DND-41 (cell line): ENCODE measurements at regions not wholly inside any gene's neighbourhood (a gene's known extent, or its start where the extent isn't known, plus 50 kb on each side); places are given as distances from the start of the nearest gene placed in this dataset.

Source experiments
- ATAC-seq: fragments of 200-7000 bp; cut with Tn5 transposase; 3 replicates; pipeline ENCODE4 v1.9.1; 2021; ENCODE audit warnings: low read depth; ENCODE audit not compliant: insufficient read depth
- DNase-seq: peaks from one replicate; pipeline ENCODE4 v3.0.0-alpha.2; 2020
- H2AFZ ChIP-seq: 2 replicates; pipeline ENCODE4 v1.6.0; 2012; ENCODE audit warnings: low read depth, low read length
- H3K27ac ChIP-seq: 2 replicates; pipeline ENCODE4 v1.5.1; 2012; ENCODE audit warnings: low read length, inconsistent platforms
- H3K27me3 ChIP-seq: fragments of 200-600 bp; sonication (generic); 2 replicates; pipeline ENCODE4 v1.6.0; 2012; ENCODE audit warnings: low read length, mild to moderate bottlenecking, inconsistent platforms; ENCODE audit not compliant: insufficient read depth, poor library complexity
- H3K36me3 ChIP-seq: 2 replicates; pipeline ENCODE4 v1.5.1; 2012; ENCODE audit warnings: low read length, inconsistent platforms; ENCODE audit not compliant: insufficient read depth
- H3K4me1 ChIP-seq: 2 replicates; pipeline ENCODE4 v1.5.1; 2012; ENCODE audit warnings: mild to moderate bottlenecking, low read length; ENCODE audit not compliant: insufficient read depth
- H3K4me2 ChIP-seq: 2 replicates; pipeline ENCODE4 v1.6.0; 2012; ENCODE audit warnings: mild to moderate bottlenecking, moderate library complexity, low read length, inconsistent platforms; ENCODE audit not compliant: insufficient read depth
- H3K4me3 ChIP-seq, 2 experiments: fragments of 200-600 bp in 1 of 2; shearing (Covaris generic) in 1 of 2; 2 replicates each; pipeline ENCODE4 v1.5.1; 2012 to 2016; ENCODE audit warnings: inconsistent platforms in 2 of 2, low read length in 2 of 2, mild to moderate bottlenecking in 2 of 2, low read depth in 1 of 2, moderate library complexity in 1 of 2
- H3K79me2 ChIP-seq: 2 replicates; pipeline ENCODE4 v1.6.0; 2012; ENCODE audit warnings: low read length, inconsistent platforms; ENCODE audit not compliant: insufficient read depth
- H3K9ac ChIP-seq: 2 replicates; pipeline ENCODE4 v1.6.0; 2012; ENCODE audit warnings: low read depth, mild to moderate bottlenecking, inconsistent platforms, low read length, moderate library complexity
- H3K9me3 ChIP-seq: 2 replicates; pipeline ENCODE4 v1.5.1; 2012; ENCODE audit warnings: low read length, moderate library complexity, mild to moderate bottlenecking, inconsistent platforms; ENCODE audit not compliant: insufficient read depth, severe bottlenecking
- H4K20me1 ChIP-seq: 2 replicates; pipeline ENCODE4 v1.6.0; 2012; ENCODE audit warnings: low read length; ENCODE audit not compliant: insufficient read depth
- EZH2 ChIP-seq: IDR thresholded peaks from 3 replicates; pipeline ENCODE4 v1.6.1; 2012; ENCODE audit warnings: borderline replicate concordance, low read depth, mild to moderate bottlenecking, moderate library complexity, low read length, inconsistent platforms; ENCODE audit not compliant: severe bottlenecking
- TF ChIP-seq, protein P1 (sequence below): IDR thresholded peaks from 2 replicates; pipeline ENCODE4 v1.5.1; 2012; ENCODE audit warnings: borderline replicate concordance, low read length, moderate library complexity, mild to moderate bottlenecking; ENCODE audit not compliant: poor library complexity, severe bottlenecking; ENCODE audit errors: extremely low read depth

DNA sequence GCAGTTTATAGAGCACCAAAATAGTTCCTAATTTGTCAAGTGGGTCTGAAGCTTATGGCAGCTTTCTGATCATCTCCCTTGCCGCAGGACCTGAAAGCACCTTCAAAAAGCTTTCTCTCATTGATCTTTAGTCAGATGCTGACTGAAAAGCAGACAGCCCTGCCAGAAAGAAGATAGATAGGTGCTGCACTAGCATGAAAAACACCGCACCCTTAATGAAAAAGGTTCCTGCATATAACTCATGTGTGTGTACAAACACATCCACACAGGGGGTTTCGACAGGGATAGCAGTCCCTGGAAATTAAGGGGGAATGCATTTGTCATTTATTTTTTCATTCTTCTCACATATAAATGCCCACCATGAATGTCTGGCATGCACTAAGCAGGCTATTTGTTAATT lies 361.7 kb upstream of the SNX7 start:
- Histone ChIP-seq H3K79me2 (no peaks in the 10 kb centered on the region), H3K36me3 (no peaks in the 10 kb centered on the region), H3K4me3 (no peak overlapping the region), H3K4me2 (no peak overlapping the region), H3K9ac (no peak overlapping the region), H2AFZ (peak overlapping the region; percentile 37; the same call in 1 of the 2 replicates), H3K4me1 (no peaks in the 10 kb centered on the region), H4K20me1 (no peaks in the 10 kb centered on the region), H3K9me3 (no peaks in the 10 kb centered on the region), H3K27me3 (no peaks in the 10 kb centered on the region), H3K27ac (no peak overlapping the region)
- no peak for DNase-seq
- ATAC-seq = no peak
- no peak for TF ChIP-seq EZH2
- TF ChIP-seq, protein P1, sequence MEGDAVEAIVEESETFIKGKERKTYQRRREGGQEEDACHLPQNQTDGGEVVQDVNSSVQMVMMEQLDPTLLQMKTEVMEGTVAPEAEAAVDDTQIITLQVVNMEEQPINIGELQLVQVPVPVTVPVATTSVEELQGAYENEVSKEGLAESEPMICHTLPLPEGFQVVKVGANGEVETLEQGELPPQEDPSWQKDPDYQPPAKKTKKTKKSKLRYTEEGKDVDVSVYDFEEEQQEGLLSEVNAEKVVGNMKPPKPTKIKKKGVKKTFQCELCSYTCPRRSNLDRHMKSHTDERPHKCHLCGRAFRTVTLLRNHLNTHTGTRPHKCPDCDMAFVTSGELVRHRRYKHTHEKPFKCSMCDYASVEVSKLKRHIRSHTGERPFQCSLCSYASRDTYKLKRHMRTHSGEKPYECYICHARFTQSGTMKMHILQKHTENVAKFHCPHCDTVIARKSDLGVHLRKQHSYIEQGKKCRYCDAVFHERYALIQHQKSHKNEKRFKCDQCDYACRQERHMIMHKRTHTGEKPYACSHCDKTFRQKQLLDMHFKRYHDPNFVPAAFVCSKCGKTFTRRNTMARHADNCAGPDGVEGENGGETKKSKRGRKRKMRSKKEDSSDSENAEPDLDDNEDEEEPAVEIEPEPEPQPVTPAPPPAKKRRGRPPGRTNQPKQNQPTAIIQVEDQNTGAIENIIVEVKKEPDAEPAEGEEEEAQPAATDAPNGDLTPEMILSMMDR = no peak

DNA sequence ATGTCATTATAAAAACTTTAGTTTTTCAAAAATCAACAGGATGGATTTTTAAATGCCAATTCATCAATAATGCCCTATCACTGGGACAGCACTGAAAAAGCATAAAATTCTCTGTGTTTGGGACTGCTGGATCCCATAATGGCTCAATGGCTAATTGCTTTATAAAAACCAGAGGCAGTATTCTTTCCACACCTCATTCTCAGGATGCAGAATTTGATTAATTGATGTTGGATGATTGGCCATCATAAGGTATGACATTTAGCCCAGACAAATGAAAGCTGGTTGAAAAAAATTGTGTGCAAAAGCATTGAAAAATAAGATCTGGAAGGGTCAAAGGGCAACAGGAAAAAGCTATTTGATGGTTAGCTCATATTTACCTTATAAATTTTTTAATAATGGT lies 362.2 kb upstream of the SNX7 start:
- no peaks in the 10 kb centered on the region for H3K36me3 ChIP-seq
- H3K9ac ChIP-seq = no peak overlapping the region
- no peaks in the 10 kb centered on the region for H4K20me1 ChIP-seq
- TF ChIP-seq EZH2 = no peak
- H3K4me3 ChIP-seq = no peak overlapping the region
- no peak overlapping the region for H3K27ac ChIP-seq
- no peaks in the 10 kb centered on the region for H3K9me3 ChIP-seq
- no peaks in the 10 kb centered on the region for H3K27me3 ChIP-seq
- DNase-seq (no peak), ATAC-seq (no peak)
- H3K4me1 ChIP-seq = peaks cover under 1% of the 10 kb centered on the region; the same call in 1 of the 2 replicates
- no peak overlapping the region for H2AFZ ChIP-seq
- H3K4me2 ChIP-seq = no peak overlapping the region
- no peaks in the 10 kb centered on the region for H3K79me2 ChIP-seq

DNA sequence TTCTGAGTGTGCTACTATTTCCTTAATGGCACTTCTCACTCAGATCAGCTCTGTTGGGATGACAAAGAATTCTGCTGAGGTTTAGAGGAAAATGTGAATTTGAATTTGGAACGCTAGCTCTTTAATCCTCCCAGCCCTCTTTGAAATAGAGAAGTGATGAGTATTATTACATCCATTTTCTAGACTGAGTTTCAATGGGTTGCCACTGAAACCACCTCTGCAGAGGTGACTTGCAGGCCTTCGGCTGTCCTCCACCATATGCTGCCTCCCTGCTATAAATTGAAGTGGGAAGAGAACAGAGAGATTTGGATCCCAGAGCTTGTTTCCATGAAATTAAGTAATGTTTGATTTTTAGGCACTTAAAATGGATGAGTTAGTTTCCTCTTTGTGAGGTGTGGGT lies 363.2 kb upstream of the SNX7 start:
- no peak for ATAC-seq

DNA sequence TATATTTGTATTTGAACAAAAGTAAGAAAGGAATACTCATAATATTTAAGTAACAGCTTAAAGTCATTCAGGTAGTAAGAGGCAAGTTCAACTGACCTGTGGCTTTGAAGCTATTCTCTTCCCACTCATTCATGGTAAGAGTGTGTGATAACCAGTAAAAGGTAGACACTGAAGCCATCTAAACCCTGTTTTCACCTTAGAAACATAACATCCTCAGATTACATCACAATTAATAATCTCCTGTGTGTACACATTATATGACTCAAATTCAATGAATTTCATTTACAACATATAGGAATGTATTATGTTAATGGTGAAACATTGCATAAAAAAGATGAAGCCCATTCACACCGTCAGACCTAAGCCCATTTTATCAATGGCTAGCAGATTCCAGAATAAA lies 364.8 kb upstream of the SNX7 start:
- no peak overlapping the region for H3K9ac ChIP-seq
- H3K27ac ChIP-seq = no peak overlapping the region
- no peak for TF ChIP-seq EZH2
- TF ChIP-seq, protein P1 = no peak
- ATAC-seq = no peak
- no peak overlapping the region for H3K4me2 ChIP-seq
- no peaks in the 10 kb centered on the region for H3K27me3 ChIP-seq
- H3K4me3 ChIP-seq = no peak overlapping the region
- peaks cover 10% of the 10 kb centered on the region; the same call in 1 of the 2 replicates for H3K4me1 ChIP-seq
- DNase-seq = no peak
- H3K36me3 ChIP-seq = no peaks in the 10 kb centered on the region
- no peaks in the 10 kb centered on the region for H3K9me3 ChIP-seq
- H4K20me1 ChIP-seq = no peaks in the 10 kb centered on the region
- H3K79me2 ChIP-seq = no peaks in the 10 kb centered on the region
- H2AFZ ChIP-seq = no peak overlapping the region

More for the DNA sequence above, 363.2 kb upstream of the SNX7 start:
- H2AFZ ChIP-seq = no peak overlapping the region
- no peaks in the 10 kb centered on the region for H3K36me3 ChIP-seq
- no peak overlapping the region for H3K4me2 ChIP-seq
- peaks cover 10% of the 10 kb centered on the region; the same call in 1 of the 2 replicates for H3K4me1 ChIP-seq
- H3K27ac ChIP-seq = no peak overlapping the region
- no peak overlapping the region for H3K9ac ChIP-seq
- H3K4me3 ChIP-seq = no peak overlapping the region
- no peak for TF ChIP-seq EZH2
- TF ChIP-seq, protein P1 = no peak
- no peaks in the 10 kb centered on the region for H4K20me1 ChIP-seq
- H3K9me3 ChIP-seq = no peaks in the 10 kb centered on the region
- H3K79me2 ChIP-seq = no peaks in the 10 kb centered on the region
- H3K27me3 ChIP-seq = no peaks in the 10 kb centered on the region
- no peak for DNase-seq
